ENCODE measurements at regions not wholly inside any gene's neighbourhood (a gene's known extent, or its start where the extent isn't known, plus 50 kb on each side); places are given as distances from the start of the nearest gene placed in this dataset.

DNA sequence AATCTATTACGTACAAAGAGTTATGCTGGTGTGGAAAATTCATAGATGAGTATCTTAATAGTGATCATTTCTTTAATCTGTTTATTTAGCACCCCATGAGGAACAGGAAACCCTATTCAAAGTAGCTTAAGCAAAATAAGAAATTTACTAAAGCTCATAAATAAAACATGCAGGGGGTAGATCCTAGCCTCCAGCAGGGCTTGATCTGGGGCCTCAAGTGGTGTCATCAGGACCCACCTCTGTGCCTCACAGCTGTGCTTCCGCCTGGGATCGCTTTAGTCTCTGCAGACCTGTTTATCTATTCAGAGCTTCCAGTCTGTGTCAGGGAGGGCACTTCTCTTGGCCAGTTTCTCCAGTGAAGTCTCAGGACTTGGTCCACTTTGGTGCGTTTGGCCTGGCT, 171.0 kb upstream of the SLC24A5 start:
- Mint-ChIP-seq H3K4me1 (ENCODE audit: unreplicated experiment) (peaks cover 17% of the 10 kb centered on the region), H3K36me3 (no peaks in the 10 kb centered on the region), H3K27me3 (peaks cover 3% of the 10 kb centered on the region), H3K4me3 (no peak overlapping the region), H3K27ac (no peak overlapping the region), H3K9me3 (no peaks in the 10 kb centered on the region)
- DNase-seq (ENCODE audit: extremely low spot score, unreplicated experiment): no peak
- TF ChIP-seq, protein P1, sequence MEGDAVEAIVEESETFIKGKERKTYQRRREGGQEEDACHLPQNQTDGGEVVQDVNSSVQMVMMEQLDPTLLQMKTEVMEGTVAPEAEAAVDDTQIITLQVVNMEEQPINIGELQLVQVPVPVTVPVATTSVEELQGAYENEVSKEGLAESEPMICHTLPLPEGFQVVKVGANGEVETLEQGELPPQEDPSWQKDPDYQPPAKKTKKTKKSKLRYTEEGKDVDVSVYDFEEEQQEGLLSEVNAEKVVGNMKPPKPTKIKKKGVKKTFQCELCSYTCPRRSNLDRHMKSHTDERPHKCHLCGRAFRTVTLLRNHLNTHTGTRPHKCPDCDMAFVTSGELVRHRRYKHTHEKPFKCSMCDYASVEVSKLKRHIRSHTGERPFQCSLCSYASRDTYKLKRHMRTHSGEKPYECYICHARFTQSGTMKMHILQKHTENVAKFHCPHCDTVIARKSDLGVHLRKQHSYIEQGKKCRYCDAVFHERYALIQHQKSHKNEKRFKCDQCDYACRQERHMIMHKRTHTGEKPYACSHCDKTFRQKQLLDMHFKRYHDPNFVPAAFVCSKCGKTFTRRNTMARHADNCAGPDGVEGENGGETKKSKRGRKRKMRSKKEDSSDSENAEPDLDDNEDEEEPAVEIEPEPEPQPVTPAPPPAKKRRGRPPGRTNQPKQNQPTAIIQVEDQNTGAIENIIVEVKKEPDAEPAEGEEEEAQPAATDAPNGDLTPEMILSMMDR (conservative IDR thresholded peaks at IDR 0.05): no peak

DNA sequence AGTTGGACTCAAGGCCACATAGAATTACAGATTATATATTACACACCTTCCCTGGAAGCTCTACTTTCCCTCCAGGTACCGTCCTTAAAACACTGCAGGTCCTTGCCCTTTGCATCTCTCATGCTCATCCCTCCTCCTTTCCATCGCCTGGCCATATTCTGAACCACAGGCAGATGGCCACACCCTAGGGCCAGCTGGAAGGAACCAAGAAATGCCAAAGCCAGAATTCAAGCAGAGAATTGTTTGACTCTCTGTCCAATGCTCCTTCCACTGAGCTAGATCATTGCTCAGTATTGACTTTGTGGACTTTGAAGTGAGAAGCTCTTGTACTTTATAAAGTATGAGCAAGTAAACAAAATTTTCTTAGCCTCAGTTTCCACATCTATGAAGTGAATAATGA, 170.3 kb upstream of the SLC24A5 start:
- Mint-ChIP-seq H3K27me3 (peaks cover 3% of the 10 kb centered on the region), H3K4me3 (no peak overlapping the region), H3K9me3 (no peaks in the 10 kb centered on the region), H3K36me3 (no peaks in the 10 kb centered on the region), H3K4me1 (ENCODE audit: unreplicated experiment) (peaks cover 18% of the 10 kb centered on the region), H3K27ac (no peak overlapping the region)
- TF ChIP-seq, protein P1 (conservative IDR thresholded peaks at IDR 0.05): no peak
- no peak for DNase-seq (ENCODE audit: extremely low spot score, unreplicated experiment)

DNA sequence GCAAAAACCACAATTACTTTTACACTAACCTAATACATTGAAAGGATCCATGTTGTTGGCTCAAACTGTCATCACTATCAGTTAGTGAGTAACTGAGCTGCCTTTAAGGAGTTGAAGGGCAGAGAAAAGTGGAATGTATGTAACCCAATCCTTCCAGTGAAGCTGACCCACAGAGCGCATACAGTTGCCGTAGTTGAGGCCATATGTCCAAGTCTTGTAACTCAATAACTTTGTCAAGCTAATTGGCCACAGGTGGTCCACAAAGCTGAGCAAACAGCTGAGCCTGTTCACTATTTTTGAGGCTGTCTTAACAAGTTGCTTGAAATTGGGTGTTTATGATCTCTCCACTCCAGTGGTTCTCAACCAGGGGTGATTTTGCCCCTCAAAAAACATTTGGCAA, 169.0 kb upstream of the SLC24A5 start:
- Mint-ChIP-seq H3K36me3 (no peaks in the 10 kb centered on the region), H3K27me3 (peaks cover 6% of the 10 kb centered on the region), H3K4me1 (ENCODE audit: unreplicated experiment) (peaks cover 11% of the 10 kb centered on the region), H3K27ac (no peak overlapping the region), H3K4me3 (no peak overlapping the region), H3K9me3 (no peaks in the 10 kb centered on the region)
- TF ChIP-seq, protein P1 (conservative IDR thresholded peaks at IDR 0.05): no peak
- no peak for DNase-seq (ENCODE audit: extremely low spot score, unreplicated experiment)

DNA sequence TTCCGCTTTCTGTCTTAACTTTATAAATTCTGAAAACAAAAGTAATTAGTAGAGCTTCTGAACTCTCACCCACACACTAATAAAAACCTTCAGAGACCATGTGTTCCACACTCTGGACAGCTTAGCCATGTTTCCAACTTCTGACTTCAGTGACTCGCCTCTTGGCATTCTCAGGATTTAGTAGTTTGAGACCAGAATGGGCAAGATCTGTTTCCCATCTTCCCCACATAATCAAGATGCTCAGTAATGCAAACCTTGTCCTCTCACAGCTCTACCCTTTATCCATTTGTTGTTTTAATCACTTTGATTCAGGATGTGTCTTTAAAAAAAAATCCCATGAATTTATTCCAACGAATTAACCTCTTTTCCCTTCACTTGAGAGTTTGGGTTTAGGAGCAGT, 166.6 kb upstream of the SLC24A5 start:
- TF ChIP-seq, protein P1 (conservative IDR thresholded peaks at IDR 0.05): no peak
- peaks cover 9% of the 10 kb centered on the region for H3K4me1 Mint-ChIP-seq (ENCODE audit: unreplicated experiment)
- H3K4me3 Mint-ChIP-seq: no peak overlapping the region
- no peaks in the 10 kb centered on the region for H3K36me3 Mint-ChIP-seq
- no peak for DNase-seq (ENCODE audit: extremely low spot score, unreplicated experiment)
- H3K9me3 Mint-ChIP-seq: no peaks in the 10 kb centered on the region
- H3K27me3 Mint-ChIP-seq: peaks cover 4% of the 10 kb centered on the region
- H3K27ac Mint-ChIP-seq: no peak overlapping the region

DNA sequence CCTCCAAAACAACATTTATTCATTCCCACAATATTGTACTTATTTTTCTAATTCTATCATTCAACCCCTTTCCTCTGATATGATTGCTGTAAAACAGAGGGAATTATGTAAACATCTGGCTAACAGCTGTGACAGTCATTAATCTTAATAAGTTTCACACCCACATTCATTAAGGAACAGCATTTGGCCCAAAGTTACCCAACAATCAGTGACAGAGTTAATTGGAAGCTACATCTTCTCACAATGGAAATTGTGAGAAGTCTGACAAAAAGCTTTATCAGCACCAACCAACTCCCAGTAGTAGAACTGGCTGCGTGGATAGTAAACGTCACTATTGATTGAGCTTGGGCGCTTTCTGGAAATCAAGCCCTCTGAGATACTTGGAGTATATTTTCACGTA, 165.8 kb upstream of the SLC24A5 start:
- Mint-ChIP-seq H3K36me3 (no peaks in the 10 kb centered on the region), H3K27me3 (peaks cover 4% of the 10 kb centered on the region), H3K4me1 (ENCODE audit: unreplicated experiment) (peaks cover 9% of the 10 kb centered on the region), H3K27ac (no peak overlapping the region), H3K9me3 (no peaks in the 10 kb centered on the region), H3K4me3 (no peak overlapping the region)
- TF ChIP-seq, protein P1 (conservative IDR thresholded peaks at IDR 0.05): no peak
- no peak for DNase-seq (ENCODE audit: extremely low spot score, unreplicated experiment)

All from type B pancreatic cell (in vitro differentiated cells).